Cardiac fibroblast (primary cell): ENCODE measurements at regions not wholly inside any gene's neighbourhood (a gene's known extent, or its start where the extent isn't known, plus 50 kb on each side); places are given as distances from the start of the nearest gene placed in this dataset.
"Not testable (repeated sequence)": the region's sequence is repeated elsewhere in the genome, so short reads cannot be mapped to it uniquely, and the experiment has no call there.

Source experiments
- DNase-seq, 2 donors: peaks; one replicate each; pipeline versions ENCODE4 v3.0.0 to v3.0.0-alpha.2; 2010; ENCODE audit warnings: low read depth in 2 of 2
- H3K4me3 ChIP-seq, 2 donors: replicated peaks in 1 of 2; 1 replicate in 1 of 2; 2 replicates in 1 of 2; pipeline ENCODE4 v1.5.1; 2011; ENCODE audit warnings: low read depth in 2 of 2, low read length in 2 of 2, mild to moderate bottlenecking in 2 of 2, moderate library complexity in 1 of 2
- TF ChIP-seq, protein P1 (sequence below): IDR thresholded peaks from one replicate; pipeline ENCODE4 v1.5.1; 2011; ENCODE audit warnings: low read depth, mild to moderate bottlenecking, low read length, inconsistent platforms

DNA sequence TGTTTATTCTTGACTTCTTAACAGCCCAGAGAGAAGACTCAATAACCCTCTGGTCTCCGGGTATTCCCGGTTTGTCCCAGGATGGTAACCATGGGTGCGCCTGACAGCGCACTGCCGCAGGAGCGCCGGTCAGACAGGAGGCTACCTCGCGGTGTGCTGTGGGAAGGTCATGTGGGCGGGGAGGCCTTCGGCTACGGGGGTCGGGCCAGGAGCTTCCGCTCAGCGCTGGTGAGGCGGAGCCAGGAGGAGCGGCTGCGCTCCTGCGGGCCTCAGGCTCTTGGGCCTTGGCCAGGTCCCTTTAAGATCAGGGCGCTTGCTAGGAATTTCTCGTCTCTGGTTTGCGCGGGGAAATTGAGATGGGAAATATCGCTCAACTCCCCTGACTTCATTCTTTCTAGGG lies 182.3 kb upstream of the NDN start:
- H3K4me3 ChIP-seq = no peak overlapping the region
- no peak for DNase-seq
- TF ChIP-seq, protein P1, sequence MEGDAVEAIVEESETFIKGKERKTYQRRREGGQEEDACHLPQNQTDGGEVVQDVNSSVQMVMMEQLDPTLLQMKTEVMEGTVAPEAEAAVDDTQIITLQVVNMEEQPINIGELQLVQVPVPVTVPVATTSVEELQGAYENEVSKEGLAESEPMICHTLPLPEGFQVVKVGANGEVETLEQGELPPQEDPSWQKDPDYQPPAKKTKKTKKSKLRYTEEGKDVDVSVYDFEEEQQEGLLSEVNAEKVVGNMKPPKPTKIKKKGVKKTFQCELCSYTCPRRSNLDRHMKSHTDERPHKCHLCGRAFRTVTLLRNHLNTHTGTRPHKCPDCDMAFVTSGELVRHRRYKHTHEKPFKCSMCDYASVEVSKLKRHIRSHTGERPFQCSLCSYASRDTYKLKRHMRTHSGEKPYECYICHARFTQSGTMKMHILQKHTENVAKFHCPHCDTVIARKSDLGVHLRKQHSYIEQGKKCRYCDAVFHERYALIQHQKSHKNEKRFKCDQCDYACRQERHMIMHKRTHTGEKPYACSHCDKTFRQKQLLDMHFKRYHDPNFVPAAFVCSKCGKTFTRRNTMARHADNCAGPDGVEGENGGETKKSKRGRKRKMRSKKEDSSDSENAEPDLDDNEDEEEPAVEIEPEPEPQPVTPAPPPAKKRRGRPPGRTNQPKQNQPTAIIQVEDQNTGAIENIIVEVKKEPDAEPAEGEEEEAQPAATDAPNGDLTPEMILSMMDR = no peak

DNA sequence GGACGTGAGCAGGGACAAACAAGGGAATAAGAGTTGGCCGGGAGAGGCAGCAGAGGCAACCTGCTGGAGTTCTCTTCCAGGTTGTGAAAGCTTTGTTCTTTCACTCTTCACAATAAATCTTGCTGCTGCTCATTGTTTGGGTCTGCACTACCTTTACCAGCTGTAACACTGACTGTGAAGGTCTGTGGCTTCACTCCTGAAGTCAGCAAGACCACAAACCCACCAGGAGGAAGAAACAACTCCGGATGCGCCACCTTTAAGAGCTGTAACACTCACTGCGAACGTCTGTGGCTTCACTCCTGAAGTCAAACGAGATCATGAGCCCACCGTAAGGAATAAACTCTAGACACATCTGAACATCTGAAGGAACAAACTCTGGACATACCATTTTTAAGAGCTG lies 186.5 kb upstream of the NDN start:
- DNase-seq, H3K4me3 ChIP-seq: not testable (repeated sequence)

DNA sequence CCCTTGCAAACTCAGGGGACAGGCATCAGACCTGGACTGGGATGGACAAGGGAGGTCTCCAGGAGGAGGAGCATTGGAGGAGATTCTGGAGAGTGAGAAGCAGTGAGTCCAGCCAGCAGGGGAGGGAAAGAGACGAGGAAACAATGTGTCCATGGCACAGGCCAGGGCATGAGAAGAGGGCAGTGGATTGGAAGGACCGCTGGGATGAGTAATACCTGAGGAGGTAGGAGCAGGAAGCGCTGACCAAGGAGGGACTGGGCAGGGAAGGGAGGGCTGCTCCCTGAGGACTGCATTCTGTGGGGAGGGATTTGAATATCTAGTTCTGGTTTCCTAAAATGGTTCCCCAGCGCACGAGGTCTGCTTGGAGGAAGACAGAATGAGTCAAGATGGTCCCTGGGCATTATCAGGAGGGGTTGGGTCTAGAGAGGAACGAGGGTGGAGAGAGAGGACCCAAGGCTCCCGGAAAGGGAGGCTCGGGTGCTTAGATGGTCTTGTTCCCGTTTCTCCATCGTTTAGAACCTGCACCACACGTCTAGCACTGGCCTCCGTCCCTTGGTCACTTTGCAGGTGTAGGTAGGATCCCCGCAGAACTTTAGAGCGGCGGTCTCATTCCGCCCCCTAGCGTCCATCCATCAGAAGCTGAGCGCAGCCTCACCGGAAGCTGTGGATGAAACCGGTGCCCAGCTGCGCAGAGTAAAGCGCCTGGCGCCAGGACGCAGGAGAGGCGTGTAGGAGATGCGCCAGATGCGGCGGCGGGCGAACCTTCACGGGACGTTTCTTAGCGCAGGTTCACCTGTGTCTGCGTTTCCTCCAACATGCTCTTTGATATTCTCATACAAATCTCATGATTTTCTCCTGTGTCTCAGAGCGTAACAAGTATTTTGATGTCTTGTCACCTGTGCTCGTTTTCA lies 190.7 kb upstream of the NDN start:
- DNase-seq = peak in 1 of 2 donors; percentile 9
- TF ChIP-seq, protein P1 = peak; percentile 37

DNA sequence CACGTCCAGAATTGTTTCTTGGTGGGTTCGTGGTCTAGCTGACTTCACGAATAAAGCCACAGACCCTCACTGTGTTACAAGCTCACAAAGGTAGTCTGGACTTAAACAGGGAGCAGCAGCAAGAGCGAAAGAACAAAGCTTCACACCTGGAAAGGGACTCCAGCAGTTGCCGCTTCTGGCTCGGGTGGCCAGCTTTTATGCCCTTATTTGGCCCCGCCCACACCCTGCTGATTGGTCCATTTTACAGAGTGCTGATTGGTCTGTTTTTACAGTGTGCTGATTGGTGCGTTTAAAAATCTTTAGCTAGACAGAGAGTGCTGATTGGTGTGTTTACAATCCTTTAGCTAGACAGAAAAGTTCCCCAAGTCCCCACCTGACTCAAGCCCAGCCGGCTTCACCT lies 194.2 kb upstream of the NDN start:
- TF ChIP-seq, protein P1 = no peak
- DNase-seq = no peak
- no peak overlapping the region for H3K4me3 ChIP-seq

More for the DNA sequence above, 190.7 kb upstream of the NDN start:
- H3K4me3 ChIP-seq = no peak overlapping the region

DNA sequence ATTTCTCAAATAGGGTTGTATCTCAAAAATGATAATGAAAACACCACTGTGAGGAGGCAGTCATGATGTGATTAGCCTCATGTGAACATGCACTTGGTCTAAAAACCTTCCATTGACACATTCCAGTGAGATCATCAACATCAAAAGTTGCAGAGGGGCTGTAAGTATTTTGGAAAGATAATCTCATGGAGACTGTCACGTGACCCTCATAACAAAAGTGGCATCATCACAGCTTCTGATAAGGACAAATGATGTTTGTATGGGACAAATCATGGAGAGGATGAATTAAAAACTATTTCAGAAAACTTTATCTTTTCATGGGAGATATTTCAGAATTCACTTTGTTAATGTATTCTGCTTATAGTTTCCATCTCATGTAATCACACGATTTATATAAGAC lies 203.1 kb upstream of the NDN start:
- TF ChIP-seq, protein P1 = no peak
- no peak for DNase-seq
- no peak overlapping the region for H3K4me3 ChIP-seq

DNA sequence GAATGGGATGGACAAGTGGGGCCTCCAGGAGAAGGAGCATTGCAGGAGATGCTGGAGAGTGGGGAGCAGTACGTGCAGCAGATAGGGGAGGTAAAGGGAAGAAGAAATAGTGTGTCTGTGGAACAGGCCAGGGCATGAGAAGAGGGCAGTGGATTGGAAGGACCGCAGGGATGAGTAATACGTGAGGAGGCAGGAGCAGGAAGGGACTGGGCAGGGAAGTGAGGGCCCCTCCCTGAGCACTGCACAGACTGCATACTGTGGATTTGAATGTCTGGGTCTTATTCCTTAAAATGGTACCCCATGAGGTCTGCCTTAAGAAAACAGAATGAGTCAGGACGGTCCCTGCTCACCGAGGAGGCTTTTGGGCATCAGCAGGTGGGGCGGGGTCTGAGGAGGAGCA lies 210.0 kb upstream of the NDN start:
- no peak overlapping the region for H3K4me3 ChIP-seq
- no peak for DNase-seq
- TF ChIP-seq, protein P1 = no peak

DNA sequence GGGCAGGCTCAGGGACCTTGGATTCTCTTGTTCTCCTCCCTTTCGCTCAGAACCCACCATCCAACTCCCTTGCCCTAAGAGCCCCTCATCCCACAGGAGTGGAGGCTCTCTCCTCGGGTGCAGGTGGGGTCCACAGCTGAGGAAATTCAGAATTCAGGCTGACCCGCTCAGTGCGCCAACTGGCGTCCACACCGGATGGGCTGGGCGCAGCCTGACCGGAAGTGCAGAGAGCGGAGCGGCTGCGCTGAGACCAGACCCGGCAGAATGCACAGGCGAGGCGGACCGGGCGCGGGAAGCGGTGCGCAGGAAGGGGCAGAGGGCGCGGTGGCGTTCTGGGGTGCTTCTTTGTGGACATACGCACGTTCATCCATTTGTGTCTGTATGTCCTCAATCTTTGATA lies 210.4 kb upstream of the NDN start:
- DNase-seq = no peak
- TF ChIP-seq, protein P1 = no peak
- no peak overlapping the region for H3K4me3 ChIP-seq
